H9 (cell line): ENCODE measurements at regions not wholly inside any gene's neighbourhood (a gene's known extent, or its start where the extent isn't known, plus 50 kb on each side); places are given as distances from the start of the nearest gene placed in this dataset.

Source experiments
- DNase-seq: peaks from one replicate; pipeline ENCODE4 v3.0.0-alpha.2; 2017
- H2AFZ ChIP-seq: one replicate; pipeline ENCODE4 v1.6.1; 2013; ENCODE audit warnings: mild to moderate bottlenecking, low read length, control low read depth, moderate library complexity
- H2AK5ac ChIP-seq: 2 replicates; pipeline ENCODE4 v1.6.1; 2013; ENCODE audit warnings: low read length, control low read depth, mixed read lengths; ENCODE audit not compliant: insufficient read length
- H2BK120ac ChIP-seq: one replicate; pipeline ENCODE4 v1.6.1; 2013; ENCODE audit warnings: low read depth, mild to moderate bottlenecking, low read length, control low read depth, inconsistent platforms; ENCODE audit not compliant: poor library complexity, severe bottlenecking
- H2BK12ac ChIP-seq: 2 replicates; pipeline ENCODE4 v1.6.1; 2013; ENCODE audit warnings: low read length, control low read depth, mixed read lengths, low read depth; ENCODE audit not compliant: insufficient read length
- H2BK15ac ChIP-seq: 2 replicates; pipeline ENCODE4 v1.6.1; 2013; ENCODE audit warnings: low read depth, low read length, control low read depth
- H2BK20ac ChIP-seq: one replicate; pipeline ENCODE4 v1.6.1; 2013; ENCODE audit warnings: low read depth, mild to moderate bottlenecking, low read length, control low read depth, inconsistent platforms; ENCODE audit not compliant: poor library complexity, severe bottlenecking
- H2BK5ac ChIP-seq: 2 replicates; pipeline ENCODE4 v1.6.1; 2013; ENCODE audit warnings: low read length, control low read depth, mixed read lengths; ENCODE audit not compliant: insufficient read length
- H3K14ac ChIP-seq: 2 replicates; pipeline ENCODE4 v1.6.1; 2013; ENCODE audit warnings: low read length, control low read depth; ENCODE audit not compliant: insufficient read depth
- H3K18ac ChIP-seq: 2 replicates; pipeline ENCODE4 v1.6.1; 2013; ENCODE audit warnings: low read depth, mild to moderate bottlenecking, mixed read lengths, low read length, control low read depth; ENCODE audit not compliant: insufficient read length
- H3K23ac ChIP-seq: 2 replicates; pipeline ENCODE4 v1.6.1; 2013; ENCODE audit warnings: low read length, control low read depth, mixed read lengths, low read depth; ENCODE audit not compliant: insufficient read length
- H3K23me2 ChIP-seq: 2 replicates; pipeline ENCODE4 v1.6.1; 2013; ENCODE audit warnings: low read depth, mild to moderate bottlenecking, mixed read lengths, low read length, control low read depth; ENCODE audit not compliant: insufficient read length, poor library complexity, severe bottlenecking
- H3K27ac ChIP-seq: 2 replicates; pipeline ENCODE4 v1.5.1; 2013; ENCODE audit warnings: low read length, control low read depth, mixed read lengths, low read depth; ENCODE audit not compliant: insufficient read length
- H3K27me3 ChIP-seq: 2 replicates; pipeline ENCODE4 v1.6.1; 2013; ENCODE audit warnings: low read length, control low read depth, inconsistent platforms; ENCODE audit not compliant: insufficient read depth
- H3K4ac ChIP-seq: 2 replicates; pipeline ENCODE4 v1.6.1; 2013; ENCODE audit warnings: low read depth, mild to moderate bottlenecking, control low read depth, inconsistent platforms, low read length, moderate library complexity
- H3K4me1 ChIP-seq: 2 replicates; pipeline ENCODE4 v1.6.1; 2013; ENCODE audit warnings: low read length, control low read depth, inconsistent platforms; ENCODE audit not compliant: insufficient read depth
- H3K4me2 ChIP-seq: 2 replicates; pipeline ENCODE4 v1.6.1; 2013; ENCODE audit warnings: low read length, control low read depth, mixed read lengths; ENCODE audit not compliant: insufficient read length, insufficient read depth
- H3K56ac ChIP-seq: 2 replicates; pipeline ENCODE4 v1.6.1; 2013; ENCODE audit warnings: low read depth, mild to moderate bottlenecking, mixed read lengths, low read length, control low read depth; ENCODE audit not compliant: insufficient read length
- H3K79me1 ChIP-seq: 2 replicates; pipeline ENCODE4 v1.6.1; 2013; ENCODE audit warnings: low read depth, mild to moderate bottlenecking, moderate library complexity, low read length, control low read depth, inconsistent platforms; ENCODE audit not compliant: insufficient read depth, poor library complexity, severe bottlenecking
- H3K79me2 ChIP-seq: 2 replicates; pipeline ENCODE4 v1.6.1; 2013; ENCODE audit warnings: low read length, control low read depth, inconsistent platforms; ENCODE audit not compliant: insufficient read depth
- H3K9ac ChIP-seq: 2 replicates; pipeline ENCODE4 v1.6.1; 2013; ENCODE audit warnings: low read length, control low read depth, mixed read lengths; ENCODE audit not compliant: insufficient read length; ENCODE audit errors: extremely low read depth
- H3K9me3 ChIP-seq: one replicate; pipeline ENCODE4 v1.6.1; 2013; ENCODE audit warnings: low read depth, low read length, inconsistent platforms; ENCODE audit not compliant: control insufficient read depth
- H3T11ph ChIP-seq: one replicate; pipeline ENCODE4 v1.6.1; 2013; ENCODE audit warnings: mild to moderate bottlenecking, low read length, control low read depth, inconsistent platforms
- H4K20me1 ChIP-seq: one replicate; pipeline ENCODE4 v1.6.1; 2013; ENCODE audit not compliant: control insufficient read depth, insufficient read length, insufficient read depth
- H4K5ac ChIP-seq: 2 replicates; pipeline ENCODE4 v1.6.1; 2013; ENCODE audit warnings: low read depth, mild to moderate bottlenecking, mixed read lengths, low read length, control low read depth; ENCODE audit not compliant: insufficient read length
- H4K8ac ChIP-seq: replicated peaks from 2 replicates; pipeline ENCODE4 v1.6.1; 2013; ENCODE audit warnings: low read length, control low read depth, mixed read lengths, low read depth; ENCODE audit not compliant: insufficient read length
- H4K91ac ChIP-seq: 2 replicates; pipeline ENCODE4 v1.6.1; 2013; ENCODE audit warnings: low read depth, mild to moderate bottlenecking, moderate library complexity, mixed read lengths, low read length, control low read depth; ENCODE audit not compliant: insufficient read length
- H3K27ac Mint-ChIP-seq, 3 experiments: 2 replicates in 2 of 3; 3 replicates in 1 of 3; pipeline ENCODE4 v1.8.0; 2020 to 2021; ENCODE audit warnings: mixed read lengths in 3 of 3, mild to moderate bottlenecking in 1 of 3, moderate library complexity in 1 of 3
- H3K27me3 Mint-ChIP-seq: 2 replicates; pipeline ENCODE4 v1.8.0; 2021; ENCODE audit warnings: low read depth, mild to moderate bottlenecking, moderate library complexity, mixed read lengths
- H3K36me3 Mint-ChIP-seq, 3 experiments: 2 replicates in 2 of 3; 3 replicates in 1 of 3; pipeline ENCODE4 v1.8.0; 2020 to 2021; ENCODE audit warnings: low read depth in 3 of 3, mixed read lengths in 3 of 3; ENCODE audit not compliant: insufficient read depth in 1 of 3
- H3K4me1 Mint-ChIP-seq, 2 experiments: 2 replicates each; pipeline ENCODE4 v1.8.0; 2020; ENCODE audit warnings: mixed read lengths in 2 of 2
- H3K4me3 Mint-ChIP-seq, 2 experiments: 2 replicates in 1 of 2; 3 replicates in 1 of 2; pipeline ENCODE4 v1.8.0; 2020 to 2021; ENCODE audit warnings: mild to moderate bottlenecking in 2 of 2, mixed read lengths in 2 of 2, moderate library complexity in 1 of 2
- H3K9me3 Mint-ChIP-seq, 2 experiments: 2 replicates in 1 of 2; 3 replicates in 1 of 2; pipeline ENCODE4 v1.8.0; 2020; ENCODE audit warnings: mild to moderate bottlenecking in 2 of 2, mixed read lengths in 2 of 2, moderate library complexity in 1 of 2
- CTCF ChIP-seq: fragments of 200-600 bp; sonication (generic); conservative IDR thresholded peaks from 3 replicates; pipeline ENCODE4 v1.8.0; 2021; ENCODE audit warnings: antibody characterized with exemption, mild to moderate bottlenecking
- WGBS: extraction: QIAGEN DNeasy Blood & Tissue Kit; methylation state at CpG from one replicate; pipeline ENCODE4 v1.1.7; 2013; ENCODE audit warnings: missing lambda C conversion rate, low lambda C conversion rate, mixed read lengths; ENCODE audit not compliant: insufficient read length; ENCODE audit errors: extremely low coverage; 5-methylcytosine and 5-hydroxymethylcytosine counted together

- H4K20me1 ChIP-seq: no peaks in the 10 kb centered on the region
- H2AFZ ChIP-seq: no peak overlapping the region
- TF ChIP-seq CTCF: no peak
- no peak overlapping the region for H3K4ac ChIP-seq
- H3T11ph ChIP-seq: no peak overlapping the region
- no peaks in the 10 kb centered on the region for H3K27me3 Mint-ChIP-seq
- H2BK120ac ChIP-seq: no peak overlapping the region
- H4K91ac ChIP-seq: no peak overlapping the region
- H3K56ac ChIP-seq: no peak overlapping the region
- no peak for DNase-seq
- peak overlapping the region; percentile 1 for H2BK5ac ChIP-seq
- H3K23ac ChIP-seq: no peak overlapping the region
- H3K27ac Mint-ChIP-seq: peak overlapping the region; percentile 99 to 100 (median 99)
- peaks cover 0 to 25% (median 16%) of the 10 kb centered on the region in 3 experiments; a peak in 5 of 7 replicates for H3K36me3 Mint-ChIP-seq
- H3K27me3 ChIP-seq: no peaks in the 10 kb centered on the region
- peak overlapping the region; percentile 93 for H3K27ac ChIP-seq
- no peaks in the 10 kb centered on the region for H3K9me3 ChIP-seq
- no peak overlapping the region for H2BK15ac ChIP-seq
- H2BK12ac ChIP-seq: no peak overlapping the region
- H3K14ac ChIP-seq: peak overlapping the region; percentile 3; the same call in 1 of the 2 replicates
- H3K79me2 ChIP-seq: peaks cover 5% of the 10 kb centered on the region; the same call in 1 of the 2 replicates
- peak overlapping the region; percentile 85 for H3K4me2 ChIP-seq
- peaks cover 17% of the 10 kb centered on the region for H3K4me1 ChIP-seq
- H4K8ac ChIP-seq: no peak overlapping the region
- peaks cover 8% of the 10 kb centered on the region for H3K23me2 ChIP-seq
- H3K79me1 ChIP-seq: peaks cover 3% of the 10 kb centered on the region
- peak overlapping the region; percentile 18 for H3K18ac ChIP-seq
- peak overlapping the region; percentile 36 for H3K9ac ChIP-seq
- H3K4me1 Mint-ChIP-seq: peaks cover 64 to 73% of the 10 kb centered on the region in 2 experiments
- peaks cover 0 to 4% of the 10 kb centered on the region in 2 experiments; a peak in 2 of 5 replicates for H3K9me3 Mint-ChIP-seq
- H4K5ac ChIP-seq: no peak overlapping the region
- no CpG with 5 or more reads among the region's 8 CpGs for WGBS
- no peak overlapping the region for H2AK5ac ChIP-seq
- H3K4me3 Mint-ChIP-seq: peak overlapping the region; percentile 92 to 98
- no peak overlapping the region for H2BK20ac ChIP-seq
These were observed 112.1 kb downstream of the TLR5 start for GRCh38 chr1:223030871-223031400.
